ENCODE measurements at regions not wholly inside any gene's neighbourhood (a gene's known extent, or its start where the extent isn't known, plus 50 kb on each side); places are given as distances from the start of the nearest gene placed in this dataset.

GRCh38 chr6:170158296-170159021, 132.4 kb downstream of the DLL1 start:
- TF ChIP-seq CTCF (IDR thresholded peaks at IDR 0.05) (no peak), PBX3 (IDR thresholded peaks at IDR 0.05) (no peak), JUND (IDR thresholded peaks at IDR 0.05) (no peak), USF2 (IDR thresholded peaks at IDR 0.05; ENCODE audit: borderline replicate concordance, low read depth, low read length) (no peak), YY1 (IDR thresholded peaks at IDR 0.05; ENCODE audit: low read depth) (no peak), FOXM1 (IDR thresholded peaks at IDR 0.05; ENCODE audit: low read depth) (no peak)

All from SK-N-SH (cell line).